Iris pigment epithelial cell (primary cell): ENCODE measurements at regions not wholly inside any gene's neighbourhood (a gene's known extent, or its start where the extent isn't known, plus 50 kb on each side); places are given as distances from the start of the nearest gene placed in this dataset.
"Not testable (repeated sequence)": the region's sequence is repeated elsewhere in the genome, so short reads cannot be mapped to it uniquely, and the experiment has no call there.

Source experiments
- DNase-seq: peaks from one replicate; pipeline ENCODE4 v3.0.0-alpha.2; 2011; ENCODE audit warnings: low read depth

- no peak for DNase-seq
Measured at GRCh38 chr20:52311209-52311794, 119.7 kb upstream of the ZFP64 start.

DNA sequence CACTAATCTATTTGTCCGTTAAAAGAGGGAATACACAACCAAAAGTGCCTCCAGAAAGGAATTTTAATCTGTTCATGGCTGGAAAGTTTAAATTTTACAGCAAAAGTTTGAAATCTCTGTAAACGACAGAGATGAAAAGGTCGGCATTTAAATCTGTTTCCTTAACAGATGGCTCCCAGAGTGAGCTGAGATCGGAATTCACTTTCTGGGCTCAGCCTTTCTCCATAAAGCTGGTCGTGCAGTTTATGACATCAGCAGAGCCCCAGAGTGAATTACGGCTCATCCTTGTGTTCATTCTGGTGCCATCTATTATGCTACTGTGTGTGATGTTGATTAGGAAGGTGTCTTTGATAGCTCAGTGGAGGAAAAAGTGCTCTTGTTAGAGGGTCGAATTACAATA, 117.6 kb upstream of the ZFP64 start:
- DNase-seq, result no peak

GRCh38 chr20:52306477-52306876, 114.9 kb upstream of the ZFP64 start:
- DNase-seq, result no peak

- DNase-seq, result no peak
Measured at GRCh38 chr20:52305858-52306257, 114.3 kb upstream of the ZFP64 start.

DNA sequence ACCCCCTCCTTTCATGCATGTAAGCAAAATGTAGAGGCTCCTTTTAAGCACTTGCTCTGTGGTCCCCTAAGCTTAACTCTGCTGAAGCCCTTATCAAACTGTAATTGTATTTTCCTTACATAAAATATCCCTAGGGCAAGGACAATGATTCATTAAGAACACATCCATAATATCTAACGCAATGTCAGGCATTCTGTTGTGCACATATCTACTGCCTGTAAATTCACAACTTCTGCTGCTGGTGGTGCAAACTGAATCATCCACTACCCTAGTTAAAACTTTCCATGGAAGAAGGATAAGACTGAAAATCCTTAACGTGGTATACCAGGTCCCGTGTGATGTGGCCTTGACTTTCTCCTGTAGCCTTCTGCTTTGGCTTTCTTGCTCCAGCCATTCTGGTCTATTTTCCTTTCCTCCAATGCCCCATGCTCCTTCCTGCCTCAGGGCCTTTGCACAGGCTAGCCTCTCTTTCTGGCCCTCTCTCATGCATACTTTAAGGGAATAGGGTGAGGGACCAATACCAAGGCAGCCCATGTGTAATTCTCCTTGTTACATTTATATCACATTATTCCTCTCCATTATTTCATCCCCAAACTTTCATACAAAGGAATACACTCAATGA, 113.6 kb upstream of the ZFP64 start:
- DNase-seq, result peak; percentile 15

- DNase-seq, result no peak
Measured at GRCh38 chr20:52303281-52303950, 111.8 kb upstream of the ZFP64 start.

DNA sequence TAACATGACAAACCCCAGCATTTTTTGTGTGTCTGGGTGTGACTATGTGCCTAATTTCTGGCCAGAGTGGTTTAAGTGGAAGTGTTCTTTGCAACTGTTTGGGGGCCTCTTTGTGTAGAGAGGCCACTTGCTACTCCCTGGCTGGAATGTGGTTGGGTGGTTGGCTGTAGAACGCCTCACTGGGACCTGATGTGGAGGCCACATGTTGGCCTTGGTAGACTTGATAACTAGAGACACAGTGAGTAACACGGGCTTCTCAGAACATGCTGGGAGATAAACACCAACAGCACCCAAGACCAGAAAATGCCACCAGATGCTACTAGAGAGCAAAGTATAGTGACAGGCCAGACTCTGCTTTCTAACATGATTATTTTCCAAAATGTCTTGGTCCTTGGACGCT, 111.2 kb upstream of the ZFP64 start:
- no peak for DNase-seq

- DNase-seq, result not testable (repeated sequence)
Measured at GRCh38 chr20:52302051-52302450, 110.5 kb upstream of the ZFP64 start.

DNA sequence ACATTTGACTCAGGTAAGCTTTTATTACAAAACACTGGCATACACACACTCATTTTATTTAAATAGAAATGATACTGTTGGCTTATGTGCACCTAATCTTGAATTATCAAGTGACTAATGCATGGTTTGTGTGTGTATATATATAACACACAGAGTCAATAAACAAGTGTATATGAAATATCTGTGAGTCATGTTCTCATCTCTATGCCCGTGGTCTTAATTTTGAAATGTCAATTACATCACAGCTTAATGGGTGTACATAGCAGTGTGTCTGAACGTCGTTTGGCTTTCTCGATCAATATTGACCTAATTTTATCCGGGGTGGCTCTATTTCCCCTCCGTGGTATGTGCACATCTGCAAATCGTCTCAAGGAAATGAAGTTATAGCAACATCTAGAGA, 104.0 kb upstream of the ZFP64 start:
- peak; percentile 34 for DNase-seq

DNA sequence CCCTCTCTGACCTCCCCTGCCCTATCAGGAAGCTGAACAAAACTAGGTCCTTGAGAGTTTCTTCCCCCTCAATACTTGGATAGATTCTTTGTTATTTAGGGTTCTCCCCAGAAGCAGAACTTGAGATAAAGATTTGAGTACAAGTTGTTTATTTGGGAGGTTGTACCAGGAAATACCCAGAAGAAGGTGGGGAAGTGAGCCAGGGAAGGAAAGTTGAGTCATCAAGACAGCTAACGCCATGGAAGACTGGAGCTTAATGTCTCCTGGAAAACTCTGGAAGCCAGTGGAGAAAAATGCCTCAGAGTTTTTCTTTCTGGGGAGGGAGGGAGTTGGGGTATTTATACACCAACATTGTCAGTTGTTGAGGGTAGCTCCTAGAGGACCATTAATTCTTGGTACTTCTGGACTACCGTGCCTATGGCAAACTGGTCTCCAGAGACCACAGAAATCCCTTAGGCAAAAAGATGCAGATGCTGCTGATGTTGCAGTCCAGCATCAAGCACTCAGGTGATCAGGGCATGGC, 102.6 kb upstream of the ZFP64 start:
- peak; percentile 8 for DNase-seq

GRCh38 chr20:52291109-52291508, 99.5 kb upstream of the ZFP64 start:
- no peak for DNase-seq

- no peak for DNase-seq
Measured at GRCh38 chr20:52290569-52290968, 99.0 kb upstream of the ZFP64 start.

- no peak for DNase-seq
Measured at GRCh38 chr20:52289956-52290565, 98.5 kb upstream of the ZFP64 start.

GRCh38 chr20:52280407-52280806, 88.8 kb upstream of the ZFP64 start:
- no peak for DNase-seq

DNA sequence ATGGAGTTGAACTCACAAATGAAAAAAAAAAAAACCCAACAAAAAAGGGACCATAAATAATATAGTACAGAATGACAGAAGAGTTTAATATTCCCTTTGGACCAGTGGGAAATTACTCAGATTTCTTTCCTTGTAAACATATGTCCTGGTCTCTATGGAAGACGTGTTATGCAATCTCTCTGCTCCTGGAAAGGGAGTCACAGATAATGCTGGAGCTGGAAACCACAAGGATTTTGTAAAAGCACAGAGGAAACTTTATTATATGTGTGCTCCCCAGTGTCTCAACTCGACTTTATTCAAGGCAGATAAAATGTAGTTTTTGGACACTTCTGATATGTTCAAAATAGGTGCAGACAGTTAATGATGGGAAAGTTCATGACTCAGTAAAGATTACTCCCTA, 88.1 kb upstream of the ZFP64 start:
- DNase-seq, result peak; percentile 26

DNA sequence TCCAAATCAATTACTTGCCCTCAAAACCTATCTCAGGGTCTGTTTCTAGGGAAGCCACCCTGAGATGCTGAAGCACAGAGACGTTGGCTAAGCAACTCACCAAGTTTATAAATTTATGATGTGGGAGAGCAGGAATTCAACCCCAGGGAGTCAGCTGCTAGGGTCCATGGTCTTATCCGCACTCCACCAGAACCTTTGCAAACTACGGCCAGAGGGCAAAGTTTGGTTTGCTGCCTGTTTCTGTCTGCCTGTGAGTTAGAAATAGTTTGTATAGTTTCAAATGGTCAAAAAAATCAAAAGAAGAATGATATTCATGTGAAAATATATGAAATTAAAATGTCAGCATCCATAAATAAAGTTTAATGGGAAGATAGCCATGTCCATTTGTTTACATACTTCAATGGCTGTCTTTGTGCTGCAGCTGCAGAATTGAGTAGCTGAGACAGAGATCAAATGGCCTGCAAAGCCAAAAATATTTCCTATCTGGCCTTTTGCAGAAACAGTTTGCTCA, 83.7 kb upstream of the ZFP64 start:
- DNase-seq, result no peak

GRCh38 chr20:52270696-52271095, 79.1 kb upstream of the ZFP64 start:
- DNase-seq, result no peak

GRCh38 chr20:52270001-52270606, 78.5 kb upstream of the ZFP64 start:
- no peak for DNase-seq

DNA sequence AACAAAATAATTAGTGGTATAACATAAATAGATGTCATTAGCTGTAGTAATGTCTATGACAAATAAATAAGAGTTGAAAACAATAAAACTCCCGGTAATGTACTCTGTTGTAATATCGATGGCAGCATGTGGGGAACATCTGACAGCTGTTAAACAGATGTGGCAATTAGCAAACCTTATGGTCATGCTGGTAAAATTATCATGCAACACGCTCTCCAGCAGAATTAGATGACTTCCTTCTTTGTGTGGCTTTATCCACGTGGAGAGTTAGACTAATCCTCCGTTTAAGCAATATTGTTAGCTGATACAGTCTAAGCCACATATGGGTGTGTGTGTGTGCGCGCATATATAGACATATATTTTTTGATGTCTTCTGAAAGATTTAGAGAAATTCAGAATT, 77.7 kb upstream of the ZFP64 start:
- DNase-seq, result no peak

GRCh38 chr20:52268184-52268749, 76.7 kb upstream of the ZFP64 start:
- peak; percentile 61 for DNase-seq

GRCh38 chr20:52267418-52267817, 75.8 kb upstream of the ZFP64 start:
- no peak for DNase-seq

DNA sequence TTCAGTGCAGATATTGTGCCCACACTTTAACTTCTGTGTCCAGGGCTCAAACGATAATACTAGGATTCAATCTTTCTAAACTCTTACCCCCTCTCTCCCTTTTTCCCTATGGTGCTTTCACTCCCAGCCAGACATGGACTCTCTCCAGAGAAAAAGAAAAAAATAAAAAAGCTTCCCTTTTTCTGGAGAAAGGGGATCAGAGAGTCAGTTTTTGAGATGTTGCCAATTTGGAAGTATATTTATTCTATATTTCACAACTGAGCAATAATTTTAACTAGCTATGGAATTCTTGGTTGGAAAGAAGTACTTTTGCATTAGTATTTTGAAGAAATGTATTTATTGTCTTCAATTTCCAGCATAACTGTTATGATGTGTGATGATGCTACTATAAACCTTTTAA, 72.2 kb upstream of the ZFP64 start:
- DNase-seq, result no peak
